ENCODE measurements at regions not wholly inside any gene's neighbourhood (a gene's known extent, or its start where the extent isn't known, plus 50 kb on each side); places are given as distances from the start of the nearest gene placed in this dataset.

DNA sequence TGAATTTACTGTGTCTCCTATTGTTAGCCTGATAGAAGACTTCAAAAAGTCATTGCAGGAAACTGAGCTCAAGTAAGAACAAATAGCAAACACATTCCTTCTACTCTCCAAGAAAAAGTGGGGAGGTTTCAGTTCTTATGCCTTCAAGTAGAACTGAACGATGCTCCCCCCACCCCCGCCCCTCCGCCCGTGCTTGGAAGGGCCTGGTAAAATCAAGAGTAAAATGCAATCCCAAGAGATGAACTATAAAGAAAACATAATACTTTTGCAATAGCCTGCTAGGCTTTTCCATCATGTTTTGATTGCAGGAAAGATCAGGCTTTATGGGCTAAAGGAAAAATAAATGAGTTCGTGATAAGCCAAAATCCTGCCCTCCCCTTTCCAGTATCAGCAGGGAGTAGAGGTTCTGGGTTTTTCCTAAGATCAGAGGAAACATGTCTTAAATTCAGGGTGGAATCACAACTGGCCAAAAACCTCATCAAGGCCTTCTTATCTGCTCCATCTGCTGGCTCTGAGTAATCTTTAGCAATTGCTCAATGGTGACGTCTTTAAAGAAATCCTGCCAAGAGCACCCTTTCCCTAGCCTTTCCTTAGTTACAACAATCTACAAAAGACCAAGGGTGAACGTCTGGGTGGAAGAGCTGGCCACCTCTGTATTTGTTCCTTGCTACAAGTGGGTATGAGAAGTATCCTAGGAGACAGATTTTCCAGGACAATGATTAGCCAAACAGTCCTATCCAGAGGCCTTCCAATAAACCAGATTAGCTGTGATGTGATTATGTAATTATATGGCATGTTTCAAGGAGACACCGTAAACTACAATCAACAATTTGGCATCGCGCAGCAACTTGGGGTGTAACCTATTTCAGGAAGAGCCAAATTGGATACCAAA lies 66.3 kb upstream of the FAM9C start:
- no peaks in the 10 kb centered on the region for H3K4me1 Mint-ChIP-seq
- ATAC-seq (ENCODE audit: low read depth) (no peak), DNase-seq (no peak)
- no peak overlapping the region for H3K27ac Mint-ChIP-seq
- no peaks in the 10 kb centered on the region for H3K36me3 Mint-ChIP-seq (ENCODE audit: low read depth)
- no peaks in the 10 kb centered on the region for H3K9me3 Mint-ChIP-seq
- CTCF ChIA-PET = no interaction called here
- intact Hi-C loops (cut with micrococcal nuclease) = no loop called here
- TF ChIP-seq CTCF (IDR thresholded peaks at IDR 0.05) = no peak
- no peak overlapping the region for H3K4me3 Mint-ChIP-seq
- H3K27me3 Mint-ChIP-seq = no peaks in the 10 kb centered on the region
- POLR2A ChIA-PET = no interaction called here

- intact Hi-C loops (cut with micrococcal nuclease) = loop anchor here (10.0 kb wide), 1 partner anchor 55 kb away; no protein-coding TSS in a partner anchor
- ATAC-seq (ENCODE audit: low read depth) (no peak), DNase-seq (no peak)
- Mint-ChIP-seq H3K4me3 (no peak overlapping the region), H3K27ac (no peak overlapping the region), H3K27me3 (no peaks in the 10 kb centered on the region), H3K4me1 (no peaks in the 10 kb centered on the region), H3K9me3 (no peaks in the 10 kb centered on the region), H3K36me3 (ENCODE audit: low read depth) (no peaks in the 10 kb centered on the region)
- ChIA-PET CTCF (no interaction called here), POLR2A (no interaction called here)
- TF ChIP-seq CTCF (IDR thresholded peaks at IDR 0.05) = no peak
Observed at GRCh38 chrX:13109817-13110216, 65.4 kb upstream of the FAM9C start.

GRCh38 chrX:13103914-13104274 lies 59.5 kb upstream of the FAM9C start:
- Mint-ChIP-seq H3K4me1 (peaks cover 28% of the 10 kb centered on the region), H3K4me3 (no peak overlapping the region), H3K9me3 (no peaks in the 10 kb centered on the region), H3K27me3 (no peaks in the 10 kb centered on the region), H3K27ac (no peak overlapping the region), H3K36me3 (ENCODE audit: low read depth) (no peaks in the 10 kb centered on the region)
- POLR2A ChIA-PET = no interaction called here
- ATAC-seq (ENCODE audit: low read depth) = no peak
- CTCF ChIA-PET = no interaction called here
- no peak for DNase-seq
- TF ChIP-seq CTCF (IDR thresholded peaks at IDR 0.05) = no peak
- intact Hi-C loops (cut with micrococcal nuclease) = loop anchor here (10.0 kb wide), 1 partner anchor 61 kb away; no protein-coding TSS in a partner anchor

- TF ChIP-seq CTCF (IDR thresholded peaks at IDR 0.05) = no peak
- Mint-ChIP-seq H3K4me3 (no peak overlapping the region), H3K27me3 (no peaks in the 10 kb centered on the region), H3K9me3 (no peaks in the 10 kb centered on the region), H3K4me1 (peaks cover 28% of the 10 kb centered on the region), H3K36me3 (ENCODE audit: low read depth) (no peaks in the 10 kb centered on the region), H3K27ac (no peak overlapping the region)
- CTCF ChIA-PET = no interaction called here
- intact Hi-C loops (cut with micrococcal nuclease) = loop anchor here (10.0 kb wide), 1 partner anchor 61 kb away; no protein-coding TSS in a partner anchor
- no peak for ATAC-seq (ENCODE audit: low read depth)
- POLR2A ChIA-PET = no interaction called here
- no peak for DNase-seq
Observed at GRCh38 chrX:13103188-13103913, 58.9 kb upstream of the FAM9C start.

- TF ChIP-seq CTCF (IDR thresholded peaks at IDR 0.05) = no peak
- POLR2A ChIA-PET = interaction anchor here (1.1 kb wide), 1 partner anchor 154 kb away, joined by 3 read pairs; no protein-coding TSS in a partner anchor
- no peak for ATAC-seq (ENCODE audit: low read depth)
- no peaks in the 10 kb centered on the region for H3K27me3 Mint-ChIP-seq
- CTCF ChIA-PET = no interaction called here
- intact Hi-C loops (cut with micrococcal nuclease) = loop anchor here (10.0 kb wide), 1 partner anchor 62 kb away; no protein-coding TSS in a partner anchor
- DNase-seq = no peak
- H3K4me3 Mint-ChIP-seq = no peak overlapping the region
- no peaks in the 10 kb centered on the region for H3K36me3 Mint-ChIP-seq (ENCODE audit: low read depth)
- no peaks in the 10 kb centered on the region for H3K9me3 Mint-ChIP-seq
- H3K27ac Mint-ChIP-seq = no peak overlapping the region
- H3K4me1 Mint-ChIP-seq = peaks cover 28% of the 10 kb centered on the region
Observed at GRCh38 chrX:13102636-13103035, 58.2 kb upstream of the FAM9C start.
